GM10266 (cell line): ENCODE measurements at regions not wholly inside any gene's neighbourhood (a gene's known extent, or its start where the extent isn't known, plus 50 kb on each side); places are given as distances from the start of the nearest gene placed in this dataset.

Experiments
- DNase-seq: peaks from one replicate; pipeline ENCODE4 v3.0.0; 2012; ENCODE audit errors: extremely low spot score
- TF ChIP-seq, protein P1 (sequence below): IDR thresholded peaks from 2 replicates; pipeline ENCODE4 v1.5.1; 2012; ENCODE audit warnings: mild to moderate bottlenecking, low read depth; ENCODE audit not compliant: control insufficient read depth, insufficient read depth; ENCODE audit errors: missing control alignments

DNA sequence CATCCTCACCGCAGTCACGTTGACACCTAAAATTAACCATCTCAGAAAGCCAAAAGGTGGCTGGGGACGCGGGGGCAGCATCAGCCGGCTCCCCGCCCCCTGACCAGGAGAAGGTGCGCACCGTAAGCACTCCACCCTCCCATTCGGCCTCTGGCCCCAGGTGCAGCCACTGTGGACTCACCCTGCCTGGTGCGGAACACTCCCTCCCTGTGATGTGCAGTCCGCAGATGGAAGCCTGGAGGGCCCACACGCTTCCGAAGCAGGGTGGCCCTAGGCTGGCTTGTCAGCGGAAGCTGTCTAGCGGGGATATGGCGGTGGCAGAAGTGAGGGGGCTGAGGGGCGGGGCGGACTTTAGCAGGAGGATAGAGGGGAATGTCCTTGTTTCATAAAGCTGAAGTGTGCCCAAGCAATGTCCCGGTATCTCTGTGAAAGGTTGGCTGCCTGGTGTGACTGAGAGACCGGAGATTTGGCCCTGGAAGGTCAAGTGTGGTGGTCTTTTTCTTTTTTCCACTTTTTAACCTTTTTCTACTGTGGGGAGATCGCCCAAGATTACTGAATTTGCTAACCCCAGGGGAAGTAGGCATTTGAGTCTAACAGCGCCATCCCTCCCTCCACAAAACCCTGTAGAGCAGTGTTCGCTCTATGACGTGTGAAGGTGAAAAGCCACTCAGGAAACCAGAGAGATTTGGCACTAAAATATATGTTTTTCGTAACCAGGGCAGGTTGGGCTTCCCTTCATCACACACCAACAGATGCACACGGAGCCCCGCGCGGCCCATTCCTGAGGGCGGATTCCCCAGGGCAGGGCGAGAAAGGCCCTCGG lies 74.7 kb downstream of the CXCL12 start:
- TF ChIP-seq, protein P1, sequence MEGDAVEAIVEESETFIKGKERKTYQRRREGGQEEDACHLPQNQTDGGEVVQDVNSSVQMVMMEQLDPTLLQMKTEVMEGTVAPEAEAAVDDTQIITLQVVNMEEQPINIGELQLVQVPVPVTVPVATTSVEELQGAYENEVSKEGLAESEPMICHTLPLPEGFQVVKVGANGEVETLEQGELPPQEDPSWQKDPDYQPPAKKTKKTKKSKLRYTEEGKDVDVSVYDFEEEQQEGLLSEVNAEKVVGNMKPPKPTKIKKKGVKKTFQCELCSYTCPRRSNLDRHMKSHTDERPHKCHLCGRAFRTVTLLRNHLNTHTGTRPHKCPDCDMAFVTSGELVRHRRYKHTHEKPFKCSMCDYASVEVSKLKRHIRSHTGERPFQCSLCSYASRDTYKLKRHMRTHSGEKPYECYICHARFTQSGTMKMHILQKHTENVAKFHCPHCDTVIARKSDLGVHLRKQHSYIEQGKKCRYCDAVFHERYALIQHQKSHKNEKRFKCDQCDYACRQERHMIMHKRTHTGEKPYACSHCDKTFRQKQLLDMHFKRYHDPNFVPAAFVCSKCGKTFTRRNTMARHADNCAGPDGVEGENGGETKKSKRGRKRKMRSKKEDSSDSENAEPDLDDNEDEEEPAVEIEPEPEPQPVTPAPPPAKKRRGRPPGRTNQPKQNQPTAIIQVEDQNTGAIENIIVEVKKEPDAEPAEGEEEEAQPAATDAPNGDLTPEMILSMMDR: no peak
- no peak for DNase-seq

DNA sequence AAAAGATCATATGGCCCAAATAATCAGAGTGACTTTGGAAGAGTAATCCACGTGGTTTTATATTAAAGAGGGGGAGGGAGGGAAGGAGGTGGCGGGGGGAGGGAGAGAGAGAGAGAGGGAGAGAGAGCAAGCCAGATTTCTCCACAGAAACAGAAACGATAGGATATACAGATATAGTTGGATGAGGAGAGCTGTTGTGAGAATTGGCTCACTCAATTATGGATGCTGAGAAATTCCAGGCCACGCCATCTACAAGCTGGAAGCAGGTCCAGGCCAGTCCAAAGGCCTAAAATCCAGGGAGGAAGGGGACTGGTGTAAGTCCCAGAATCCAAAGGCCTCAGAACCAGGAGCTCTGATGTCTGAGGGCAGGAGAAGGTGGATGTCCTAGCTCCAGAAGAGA lies 75.5 kb downstream of the CXCL12 start:
- TF ChIP-seq, protein P1: no peak
- no peak for DNase-seq

GRCh38 chr10:44308935-44309334 lies 76.0 kb downstream of the CXCL12 start:
- TF ChIP-seq, protein P1: no peak
- DNase-seq: no peak

GRCh38 chr10:44307691-44308090 lies 77.2 kb downstream of the CXCL12 start:
- DNase-seq: no peak
- TF ChIP-seq, protein P1: no peak

GRCh38 chr10:44306762-44307161 lies 78.1 kb downstream of the CXCL12 start:
- TF ChIP-seq, protein P1: no peak
- DNase-seq: no peak

DNA sequence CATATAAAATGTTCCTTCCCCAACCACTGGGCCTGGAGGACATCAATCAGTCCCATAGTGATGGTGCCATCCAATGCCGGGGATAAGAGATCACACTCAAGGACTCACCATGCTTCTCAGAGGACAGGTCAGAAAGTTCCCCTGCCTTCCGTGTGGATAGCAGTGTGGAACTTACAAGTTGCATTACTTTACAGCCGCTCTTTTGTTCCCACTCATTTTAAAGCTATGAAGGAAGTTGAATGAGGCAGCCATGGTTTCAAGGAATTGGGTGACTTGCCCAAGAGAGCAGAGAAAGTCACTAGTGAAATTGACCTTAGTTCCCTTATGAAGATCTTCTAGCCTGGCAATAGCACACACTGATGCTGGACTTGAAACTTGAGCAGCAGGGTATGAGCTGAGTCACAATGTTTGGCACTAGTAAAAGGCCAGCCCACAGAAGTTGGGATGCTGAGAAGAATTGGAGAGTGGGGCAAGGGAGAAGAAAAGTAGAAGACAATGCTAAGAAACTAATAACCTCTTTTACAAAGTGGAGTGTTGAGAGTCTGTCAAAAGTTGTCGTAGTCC lies 78.7 kb downstream of the CXCL12 start:
- no peak for DNase-seq
- TF ChIP-seq, protein P1: no peak

GRCh38 chr10:44301781-44302355 lies 83.0 kb downstream of the CXCL12 start:
- TF ChIP-seq, protein P1: no peak
- no peak for DNase-seq
